ENCODE measurements at regions not wholly inside any gene's neighbourhood (a gene's known extent, or its start where the extent isn't known, plus 50 kb on each side); places are given as distances from the start of the nearest gene placed in this dataset.
"Not testable (repeated sequence)": the region's sequence is repeated elsewhere in the genome, so short reads cannot be mapped to it uniquely, and the experiment has no call there.

DNA sequence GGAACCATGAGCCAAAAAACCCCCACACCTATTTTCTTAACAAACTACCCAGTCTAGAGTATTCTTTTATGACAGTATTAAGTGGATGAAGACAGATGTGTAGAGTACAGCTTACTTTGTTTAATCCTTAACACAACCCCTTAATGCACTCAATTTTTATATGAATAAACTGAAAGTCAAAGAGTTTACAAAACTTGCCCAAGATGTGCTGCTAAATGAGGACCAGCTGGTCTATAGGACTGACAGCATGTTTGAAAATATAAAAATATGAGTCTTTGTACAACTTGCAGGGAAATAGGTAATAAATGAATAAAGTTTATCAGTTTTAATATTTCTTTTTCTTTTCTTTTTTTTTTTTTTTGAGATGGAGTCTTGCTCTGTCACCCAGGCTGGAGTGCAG lies 102.3 kb downstream of the ZFY start:
- no peak for DNase-seq
- no peak for TF ChIP-seq GATA1 (IDR thresholded peaks at IDR 0.05; ENCODE audit: low read depth, low read length)
- TF ChIP-seq POLR2A (IDR thresholded peaks at IDR 0.05; ENCODE audit: low read length) = no peak

DNA sequence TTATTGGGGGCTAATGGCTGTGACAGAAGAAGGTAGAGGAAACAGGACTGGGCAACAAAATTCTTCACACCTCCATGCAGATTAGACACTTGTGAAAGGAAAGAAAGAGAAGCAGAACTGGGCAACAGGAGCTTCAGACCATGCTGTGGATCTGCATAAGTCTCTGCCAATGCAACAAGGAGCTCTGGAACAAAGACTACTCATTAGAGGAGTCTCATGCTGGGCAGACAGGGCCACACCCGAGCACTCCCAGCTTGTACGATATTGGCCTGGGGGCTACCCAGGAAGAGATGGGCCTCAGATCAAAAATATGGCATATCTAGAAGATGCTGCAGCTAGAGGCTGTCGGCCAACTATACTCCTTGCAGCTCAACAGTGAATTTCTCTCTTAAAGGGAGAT lies 105.2 kb downstream of the ZFY start:
- no peak for TF ChIP-seq POLR2A (IDR thresholded peaks at IDR 0.05; ENCODE audit: low read length)
- no peak for TF ChIP-seq GATA1 (IDR thresholded peaks at IDR 0.05; ENCODE audit: low read depth, low read length)
- no peak for DNase-seq

DNA sequence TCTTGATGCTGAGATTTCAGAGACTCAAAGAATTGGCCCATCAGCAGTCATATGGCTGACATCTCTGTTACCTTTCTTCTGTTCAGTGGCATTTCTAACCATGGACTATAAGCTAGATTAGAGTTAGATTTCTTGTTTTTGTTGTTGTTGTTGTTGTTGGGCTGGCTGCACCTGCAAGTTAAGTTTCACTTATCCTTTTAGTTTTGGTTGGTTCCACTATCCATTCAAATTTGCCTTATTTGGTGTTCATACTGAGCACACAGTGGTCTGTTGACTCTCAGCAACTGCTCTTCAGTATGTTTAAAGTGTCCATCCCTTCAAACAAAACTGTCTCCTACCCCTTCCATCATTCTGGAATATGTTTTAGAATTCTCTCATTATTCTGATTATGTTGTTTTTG lies 106.8 kb downstream of the ZFY start:
- DNase-seq = no peak
- no peak for TF ChIP-seq POLR2A (IDR thresholded peaks at IDR 0.05; ENCODE audit: low read length)

DNA sequence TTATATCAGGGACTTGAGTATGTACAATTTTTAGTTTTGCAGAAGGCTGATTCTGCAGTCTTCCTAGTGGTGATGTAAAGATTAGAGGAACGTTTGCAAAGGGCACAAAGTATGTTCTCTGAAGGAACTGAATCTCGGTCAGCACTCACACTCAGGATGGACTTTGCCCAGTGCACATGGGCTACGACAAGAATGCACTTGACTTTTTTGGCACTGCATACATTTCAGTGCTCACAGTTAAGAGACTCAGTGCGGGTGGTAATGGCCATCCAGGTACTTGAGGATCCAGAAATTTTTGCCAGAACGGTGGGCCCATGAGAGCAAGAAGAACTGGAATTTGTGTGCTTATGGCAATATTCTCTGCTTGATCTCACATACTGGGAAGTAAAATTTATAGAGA lies 107.7 kb downstream of the ZFY start:
- TF ChIP-seq GATA1 (IDR thresholded peaks at IDR 0.05; ENCODE audit: low read depth, low read length) (no peak), POLR2A (IDR thresholded peaks at IDR 0.05; ENCODE audit: low read length) (no peak)
- DNase-seq = peak in 1 of 2 experiments; percentile 1

DNA sequence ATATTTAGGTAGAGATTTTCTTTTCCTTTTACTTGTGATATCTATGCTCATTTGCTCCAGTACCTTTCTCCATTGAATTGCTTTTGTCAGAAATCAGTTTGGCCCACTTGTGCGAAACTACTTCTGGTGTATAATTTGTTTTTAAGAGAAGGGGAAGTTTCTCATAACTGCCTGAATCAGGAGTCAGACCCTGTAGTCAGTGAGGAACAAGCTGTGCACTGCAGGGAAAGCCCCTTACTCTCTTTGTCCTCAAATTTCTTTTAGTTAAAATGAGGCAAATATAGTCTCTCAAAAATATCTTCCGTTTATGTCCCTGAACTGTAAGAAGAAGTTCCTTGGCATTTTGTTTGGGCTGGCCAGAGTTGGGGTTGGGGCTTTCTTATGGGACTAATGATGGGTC lies 109.9 kb downstream of the ZFY start:
- DNase-seq = no peak
- no peak for TF ChIP-seq GATA1 (IDR thresholded peaks at IDR 0.05; ENCODE audit: low read depth, low read length)
- TF ChIP-seq POLR2A (IDR thresholded peaks at IDR 0.05; ENCODE audit: low read length) = no peak

DNA sequence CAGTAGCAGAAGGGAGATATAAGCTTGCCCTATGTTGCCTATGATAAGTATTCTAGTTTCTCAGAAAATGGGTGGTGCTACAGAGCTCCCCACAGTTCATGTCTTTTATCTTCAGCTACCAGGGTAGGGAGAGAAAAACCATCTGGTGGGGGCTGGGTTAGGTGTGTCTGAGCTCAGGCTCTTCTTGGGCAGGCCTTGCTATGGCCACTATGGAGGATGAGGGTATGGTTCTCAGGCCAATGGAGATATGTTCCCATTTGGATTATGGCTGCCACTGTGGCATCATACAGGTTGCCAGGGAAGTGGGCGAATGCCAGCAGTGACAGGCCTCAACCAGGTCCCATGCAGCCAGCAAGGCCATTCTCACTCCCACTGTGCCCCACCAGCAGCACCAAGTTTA lies 120.3 kb downstream of the ZFY start:
- peak in 1 of 2 experiments; percentile 85 for DNase-seq

DNA sequence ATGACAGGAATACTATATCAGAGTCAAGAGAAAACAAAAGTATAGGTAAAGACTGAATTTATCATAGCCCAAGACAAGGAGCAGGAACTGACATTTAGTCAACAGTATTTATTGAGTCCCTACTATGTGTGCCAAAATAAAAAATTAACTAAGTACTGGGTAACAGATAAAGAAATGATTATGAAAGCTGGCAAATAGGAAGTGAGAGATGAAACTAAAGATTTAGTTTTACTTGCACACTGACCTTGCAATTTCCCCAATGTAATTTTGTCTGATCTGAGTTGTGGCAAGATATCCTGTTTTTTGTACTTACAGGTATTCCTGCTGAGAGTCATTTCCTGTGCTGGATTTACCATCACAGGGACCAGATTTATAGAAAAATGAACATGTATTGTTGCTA lies 123.2 kb downstream of the ZFY start:
- DNase-seq = not testable (repeated sequence)

DNA sequence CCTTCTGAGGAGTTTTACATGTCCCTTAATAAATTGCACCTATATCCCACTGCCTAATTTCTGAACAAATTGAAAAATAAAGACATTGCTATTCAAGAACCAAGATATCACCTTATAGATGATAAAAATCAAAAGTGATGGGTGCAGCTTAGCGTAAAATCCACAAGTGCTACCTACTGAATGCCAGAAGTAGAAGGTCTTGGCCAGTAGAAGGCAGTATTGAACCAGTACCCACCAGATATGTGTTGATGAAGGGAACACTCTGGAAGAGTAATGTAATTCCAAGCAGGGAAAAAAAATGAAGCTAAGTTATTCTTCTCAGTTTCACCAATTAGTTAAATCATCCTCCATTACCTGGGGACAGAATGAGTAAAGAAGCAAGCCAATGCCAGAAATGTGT lies 125.5 kb downstream of the ZFY start:
- DNase-seq = peak; percentile 35 to 50

DNA sequence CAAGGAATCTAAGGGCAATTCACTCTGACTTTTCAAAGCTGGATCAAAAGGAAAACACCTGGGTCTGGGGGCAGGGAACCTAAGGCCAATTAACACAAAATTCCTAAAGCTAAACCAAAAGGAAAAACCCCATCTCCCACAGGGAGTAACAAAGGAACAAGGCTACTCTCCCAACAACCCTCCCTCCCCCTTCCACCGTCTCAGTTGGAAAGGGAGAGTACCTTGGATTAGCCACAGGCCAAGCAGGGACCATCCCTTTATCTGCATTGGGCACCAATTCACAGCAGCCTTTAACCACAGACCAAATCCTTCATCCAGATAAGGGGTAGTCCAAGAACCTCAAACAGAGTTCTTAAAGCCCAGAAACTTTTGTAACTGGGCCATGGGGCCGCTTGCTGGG lies 153.0 kb downstream of the ZFY start:
- not testable (repeated sequence) for DNase-seq

DNA sequence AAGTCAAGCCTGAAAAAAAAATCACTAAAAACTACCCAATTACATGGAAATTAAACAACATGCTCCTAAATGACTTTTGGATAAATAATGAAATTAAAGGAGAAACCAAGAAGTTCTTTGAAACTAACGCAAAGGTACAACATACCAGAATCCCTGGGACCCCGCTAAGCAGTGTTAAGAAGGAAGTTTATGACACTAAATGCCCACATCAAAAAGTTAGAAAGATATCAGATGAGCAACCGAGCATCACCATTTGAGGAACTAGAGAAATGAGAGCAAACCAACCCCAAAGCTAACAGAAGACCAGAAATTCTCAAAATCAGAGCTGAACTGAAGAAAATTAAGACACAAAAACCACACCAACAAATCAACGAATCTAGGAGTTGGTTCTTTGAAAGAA lies 173.5 kb downstream of the ZFY start:
- not testable (repeated sequence) for DNase-seq

DNA sequence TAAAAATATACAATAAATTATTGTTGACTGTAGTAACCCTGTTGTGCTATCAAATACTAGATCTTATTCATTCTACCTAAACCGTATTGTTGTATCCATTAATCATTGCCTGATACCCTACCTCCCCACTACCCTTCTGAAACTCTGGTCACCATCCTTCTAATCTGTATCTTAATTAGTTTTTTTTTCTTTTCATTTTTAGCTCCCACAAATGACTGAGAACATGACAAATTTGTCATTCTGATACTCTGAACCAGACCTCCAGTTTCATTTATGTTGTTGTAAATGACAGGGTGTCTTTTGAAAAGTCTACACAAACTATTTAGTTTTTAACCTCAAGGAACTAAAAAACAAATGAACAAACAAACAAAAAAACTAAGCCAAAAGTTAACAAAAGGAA lies 185.1 kb downstream of the ZFY start:
- DNase-seq = not testable (repeated sequence)

DNA sequence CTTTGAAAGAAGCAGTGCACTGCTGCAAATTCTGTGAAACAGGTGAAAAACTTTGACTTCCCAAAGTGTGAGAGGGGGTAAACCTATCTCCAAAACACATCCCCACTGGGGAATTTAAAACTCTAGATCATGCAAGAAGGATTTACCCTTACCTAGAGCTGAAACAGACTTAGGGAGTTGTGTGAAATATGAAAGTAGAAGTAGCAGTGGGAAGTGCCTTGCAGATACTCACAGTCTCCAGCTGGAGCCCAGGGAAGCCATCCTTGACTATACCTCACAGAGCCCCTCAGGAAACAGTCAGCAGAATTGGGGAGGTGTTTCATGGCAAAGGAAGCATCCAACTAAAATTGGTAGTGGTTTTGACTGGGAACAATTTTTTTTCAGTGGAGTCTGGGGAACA lies 185.5 kb downstream of the ZFY start:
- DNase-seq = not testable (repeated sequence)

DNA sequence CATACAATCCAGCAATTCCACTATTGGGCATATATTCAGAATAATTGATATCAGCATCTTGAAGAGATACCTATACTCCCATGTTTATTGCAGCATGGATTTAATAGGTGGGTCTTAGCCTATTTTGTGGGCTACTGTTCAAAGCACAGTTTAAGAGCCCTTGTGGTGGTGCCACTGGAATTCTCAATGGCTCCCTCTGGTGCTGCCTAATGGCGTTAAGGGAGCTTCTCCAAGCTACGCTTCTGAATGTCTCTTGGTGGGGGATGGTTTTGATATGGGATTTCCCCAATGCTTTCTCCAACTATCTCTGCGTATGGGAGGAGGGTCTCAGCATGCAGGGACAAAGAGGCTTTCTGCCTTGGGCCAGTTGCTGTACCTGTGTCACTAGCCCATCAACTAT lies 188.3 kb downstream of the ZFY start:
- peak; percentile 0 to 18 for DNase-seq

DNA sequence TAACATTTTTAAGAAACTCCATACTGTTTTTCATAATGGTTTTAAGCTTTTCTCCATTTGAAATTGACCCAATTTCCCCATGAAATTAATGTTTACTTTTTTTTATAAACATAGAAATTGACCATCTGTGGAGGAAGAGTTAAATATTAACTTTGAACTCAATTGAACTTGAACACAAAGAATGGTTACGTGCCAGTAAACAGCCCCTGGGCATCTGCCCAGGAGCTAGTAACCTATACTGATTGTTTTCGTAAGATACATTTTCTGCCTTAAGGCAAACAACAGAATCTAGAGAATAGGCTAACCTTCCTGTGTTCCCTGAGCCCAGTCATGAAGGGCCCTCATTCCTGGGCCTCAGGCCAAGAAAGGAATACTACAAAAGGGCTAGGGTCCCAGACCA lies 235.9 kb downstream of the ZFY start:
- not testable (repeated sequence) for DNase-seq

DNA sequence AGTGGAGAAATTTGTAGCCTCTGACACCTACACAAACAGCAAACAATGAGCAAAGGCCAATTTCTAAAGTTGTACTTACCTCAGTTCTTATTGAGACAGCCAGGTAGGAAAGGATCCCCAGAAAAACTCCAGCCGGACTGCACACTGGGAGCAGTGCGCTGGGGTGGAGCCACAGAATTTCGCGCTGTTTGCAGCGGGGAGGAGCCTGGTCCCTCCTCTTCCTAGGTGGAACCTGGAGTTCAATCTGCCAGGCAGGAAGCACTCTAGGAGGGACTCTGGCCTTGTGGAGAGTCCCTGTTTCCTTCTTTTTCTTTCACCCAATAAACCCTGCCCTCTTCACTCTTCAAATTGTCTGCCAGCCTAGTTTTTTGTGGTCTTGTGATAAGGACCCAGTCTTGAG lies 259.9 kb downstream of the ZFY start:
- DNase-seq = not testable (repeated sequence)

DNA sequence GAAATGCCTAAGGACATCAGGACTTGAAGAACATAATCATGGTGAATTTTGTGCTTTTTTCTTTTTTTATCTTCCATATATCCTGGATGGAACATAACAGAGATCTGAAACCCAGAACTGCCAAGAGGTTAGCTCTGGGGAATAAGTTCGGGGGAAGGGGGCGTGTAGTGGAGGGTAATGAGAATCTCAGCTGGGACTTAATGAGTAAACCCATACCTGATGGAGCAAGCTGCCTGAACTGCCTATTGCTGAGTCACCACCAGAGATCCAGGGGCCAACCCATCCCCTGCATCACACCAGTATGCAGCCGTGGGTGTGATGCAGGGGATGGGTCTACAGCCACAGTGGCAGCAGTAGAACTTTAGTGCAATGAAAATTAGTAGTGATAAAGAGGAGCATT lies 267.1 kb downstream of the ZFY start:
- not testable (repeated sequence) for DNase-seq

DNA sequence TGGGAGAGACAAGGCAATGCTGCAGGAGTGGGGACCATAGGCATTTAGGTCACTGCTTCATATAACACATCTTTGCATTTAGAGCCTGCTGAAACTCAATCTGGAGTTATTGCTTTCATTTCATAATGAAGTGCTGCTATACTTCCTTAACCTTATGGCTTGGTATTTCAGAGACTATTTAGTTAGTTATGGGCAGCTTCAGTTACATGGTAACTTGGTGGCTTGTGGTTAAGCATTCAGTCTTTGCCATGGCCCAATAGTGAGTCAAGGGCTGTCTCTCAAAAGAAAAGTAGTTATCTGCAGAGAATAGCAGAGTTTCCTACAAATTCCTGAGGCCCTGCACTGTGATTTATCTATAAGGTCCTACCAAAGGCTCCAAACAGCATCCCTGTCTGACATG lies 271.6 kb downstream of the ZFY start:
- DNase-seq = not testable (repeated sequence)

DNA sequence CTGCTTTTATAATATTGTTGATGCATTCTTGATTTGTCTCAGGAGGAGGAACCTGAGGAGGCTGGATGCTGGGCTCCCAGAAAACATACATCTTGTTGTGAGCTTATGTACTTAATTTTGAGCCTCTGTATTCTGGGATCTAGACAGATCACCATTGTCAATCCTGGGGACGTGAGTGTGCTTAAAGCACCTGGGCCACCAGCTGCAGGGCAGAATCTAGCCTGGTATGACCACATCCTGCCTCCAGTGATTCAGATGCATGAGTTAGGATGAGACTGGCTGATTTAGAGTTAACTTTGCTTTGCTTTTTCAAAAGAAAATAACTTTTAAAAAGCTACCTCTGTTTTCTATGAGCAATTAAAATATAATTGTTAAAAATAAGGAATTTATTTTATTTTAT lies 278.0 kb downstream of the ZFY start:
- not testable (repeated sequence) for DNase-seq

DNA sequence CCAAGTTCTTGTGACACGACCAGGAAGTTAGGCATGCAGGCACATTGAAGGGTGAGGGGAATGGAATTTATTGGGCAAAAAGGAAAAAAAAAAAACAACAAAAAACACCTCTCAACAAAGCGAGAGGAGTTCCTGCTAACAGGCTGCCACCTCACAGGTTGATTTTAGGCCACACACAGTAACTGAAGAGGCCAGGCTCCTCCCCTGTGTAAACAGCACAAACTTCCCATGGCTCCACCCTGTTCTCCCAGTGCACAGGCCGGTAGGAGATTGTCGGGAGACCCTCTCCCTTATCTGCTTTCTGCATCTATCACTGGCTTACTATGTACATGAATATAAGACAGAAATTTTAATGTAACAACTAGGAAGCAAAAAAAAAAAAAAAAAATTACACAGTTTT lies 283.0 kb downstream of the ZFY start:
- not testable (repeated sequence) for DNase-seq

DNA sequence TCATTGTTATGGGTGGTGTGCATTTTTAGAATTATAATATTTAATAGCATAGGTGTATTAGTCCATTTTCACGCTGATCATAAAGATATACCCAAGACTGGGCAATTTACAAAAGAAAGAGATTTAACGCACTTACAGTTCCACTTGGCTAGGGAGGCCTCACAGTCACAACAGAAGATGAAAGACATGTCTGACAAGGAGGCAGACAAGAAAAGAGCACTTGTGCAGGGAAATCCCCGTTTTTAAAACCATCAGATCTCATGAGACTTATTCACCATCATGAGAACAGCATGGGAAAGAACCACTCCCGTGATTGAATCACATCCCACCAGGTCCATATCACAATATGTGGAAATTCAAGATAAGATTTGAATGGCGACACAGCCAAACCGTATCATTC lies 283.4 kb downstream of the ZFY start:
- not testable (repeated sequence) for DNase-seq

DNA sequence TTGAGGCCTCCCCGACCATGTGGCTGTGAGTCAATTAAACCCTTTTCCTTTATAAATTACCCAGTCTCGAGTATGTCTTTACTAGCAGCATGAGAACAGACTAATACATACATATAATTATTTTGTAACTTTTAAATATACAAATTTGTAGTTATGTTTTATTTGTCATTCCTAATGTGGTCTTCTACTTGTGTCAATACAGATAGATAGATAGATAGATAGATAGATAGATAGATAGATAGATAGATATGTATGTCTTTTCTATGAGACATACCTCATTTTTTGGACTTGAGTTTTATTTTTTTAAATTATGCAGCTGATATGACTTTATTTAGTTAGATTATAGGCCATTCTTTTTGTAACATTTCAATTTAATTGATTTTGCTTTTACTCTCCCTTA lies 316.0 kb upstream of the TGIF2LY start:
- not testable (repeated sequence) for DNase-seq

DNA sequence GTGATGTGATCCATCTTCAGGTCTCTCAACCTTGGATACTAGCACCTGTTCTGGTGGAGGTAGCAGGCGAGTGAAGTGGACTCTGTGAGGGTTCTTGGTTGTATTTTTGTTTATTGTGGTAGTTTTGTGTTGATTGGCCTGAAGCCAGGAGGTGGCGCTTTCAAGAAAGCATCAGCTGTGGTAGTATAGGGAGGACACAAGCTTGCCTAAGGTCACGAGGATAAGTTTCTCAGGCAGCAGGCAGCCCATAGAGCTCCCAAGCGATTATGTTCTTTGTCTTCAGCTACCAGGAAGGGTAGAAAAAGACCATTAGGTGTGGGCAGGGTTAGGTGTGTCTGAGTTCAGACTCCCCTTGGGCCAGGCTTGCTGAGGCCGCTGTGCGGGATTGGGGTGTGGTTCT lies 290.8 kb upstream of the TGIF2LY start:
- not testable (repeated sequence) for DNase-seq

DNA sequence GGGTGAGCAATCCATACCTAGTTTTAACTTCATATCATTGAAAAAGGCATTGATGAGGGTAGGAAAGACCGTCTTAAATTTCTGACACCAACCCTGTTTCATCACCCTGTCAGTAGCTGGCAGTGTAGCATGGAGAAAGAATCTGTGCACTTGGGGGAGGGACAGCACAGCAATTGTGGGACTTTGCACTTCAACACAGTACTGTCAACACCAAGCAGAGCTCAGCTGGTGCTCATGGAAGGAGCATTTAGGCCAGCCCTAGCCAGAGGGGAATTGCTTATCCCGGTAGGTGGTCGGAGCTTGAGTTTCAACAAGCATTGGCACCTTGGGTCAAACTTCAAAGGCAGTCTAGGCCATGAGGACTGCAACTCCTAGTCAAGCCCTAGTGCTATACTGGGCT lies 281.6 kb upstream of the TGIF2LY start:
- not testable (repeated sequence) for DNase-seq

DNA sequence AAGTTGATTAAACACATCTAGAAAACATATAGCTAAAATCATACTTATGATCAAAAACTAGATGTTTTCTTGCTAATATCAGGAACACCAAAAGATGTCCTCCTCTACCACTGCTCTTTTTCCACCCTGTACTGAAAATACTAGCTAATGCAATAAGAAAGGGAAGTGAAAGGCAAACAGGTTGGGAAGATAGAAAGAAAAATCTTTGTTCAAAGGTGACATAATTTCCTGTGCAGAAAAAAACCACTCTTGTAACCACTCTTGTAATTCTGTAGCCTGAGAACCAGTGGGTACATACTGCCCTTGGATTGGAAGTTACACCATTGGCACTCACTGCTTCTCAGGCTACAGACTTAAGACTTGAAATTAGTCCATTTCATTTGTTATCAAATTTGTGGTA lies 258.9 kb upstream of the TGIF2LY start:
- DNase-seq = not testable (repeated sequence)

Measured in erythroblast (primary cell).